ENCODE measurements at regions not wholly inside any gene's neighbourhood (a gene's known extent, or its start where the extent isn't known, plus 50 kb on each side); places are given as distances from the start of the nearest gene placed in this dataset.

- TF ChIP-seq ZSCAN29 (IDR thresholded peaks at IDR 0.05) (no peak), SIX5 (IDR thresholded peaks at IDR 0.05; ENCODE audit: low read depth, low read length, severe bottlenecking) (no peak), KLF5 (IDR thresholded peaks at IDR 0.05; ENCODE audit: partially characterized antibody) (no peak), SMAD1 (IDR thresholded peaks at IDR 0.05; ENCODE audit: low read depth, partially characterized antibody) (no peak), ZNF384 (IDR thresholded peaks at IDR 0.05; ENCODE audit: borderline replicate concordance, low read depth, low read length) (no peak)
Measured at GRCh38 chr10:121216295-121216694, 365.1 kb downstream of the WDR11 start (continued).

GRCh38 chr10:121216721-121217181 is 365.6 kb downstream of the WDR11 start:
- CTCF ChIA-PET = no interaction called here
- in situ Hi-C loops (cut with MboI) = no loop called here
- intact Hi-C loops (cut with micrococcal nuclease; ENCODE audit: unreplicated experiment) = no loop called here
- Histone ChIP-seq H3K36me3 (ENCODE audit: control insufficient read depth in 2 of 2, insufficient read depth in 2 of 2, low read length in 1 of 2) (no peaks in the 10 kb centered on the region), H4K20me1 (ENCODE audit: control insufficient read depth, insufficient read depth) (no peaks in the 10 kb centered on the region), H3K27ac (ENCODE audit: control insufficient read depth, insufficient read depth) (no peak overlapping the region), H3K4me2 (ENCODE audit: control insufficient read depth, insufficient read depth) (no peak overlapping the region), H3K27me3 (replicated peaks in 1 of 2; ENCODE audit: control insufficient read depth in 2 of 2, insufficient read depth in 2 of 2, low read length in 1 of 2) (no peaks in the 10 kb centered on the region; a peak in 1 of 4 replicates), H3K9me3 (replicated peaks; ENCODE audit: control insufficient read depth, insufficient read depth, low read length) (no peaks in the 10 kb centered on the region), H3K4me1 (ENCODE audit: control insufficient read depth, insufficient read depth, low read length) (no peaks in the 10 kb centered on the region), H3K79me2 (ENCODE audit: control insufficient read depth, insufficient read depth, low read length) (no peaks in the 10 kb centered on the region), H3K4me3 (no peak overlapping the region), H3K9ac (ENCODE audit: control insufficient read depth, insufficient read depth, low read length) (no peak overlapping the region), H2AFZ (ENCODE audit: control insufficient read depth, low read depth, low read length) (no peak overlapping the region)
- no TSS peak for BruUV-seq (replicated peaks)
- SMC1A ChIA-PET (ENCODE audit: uncharacterized antibody, unreplicated experiment) = no interaction called here
- POLR2A ChIA-PET = no interaction called here
- WGBS (ENCODE audit: insufficient coverage, insufficient replicate concordance, low lambda C conversion rate, missing lambda C conversion rate) = 25% methylated on average over 8 of the region's 8 CpGs
- TF ChIP-seq GATAD2B (conservative IDR thresholded peaks at IDR 0.05; ENCODE audit: low read depth) = no peak
- TF ChIP-seq BACH1 (IDR thresholded peaks at IDR 0.05; ENCODE audit: borderline replicate concordance) = no peak
- TF ChIP-seq EZH2 (IDR thresholded peaks at IDR 0.05; ENCODE audit: borderline replicate concordance, control insufficient read depth, low read depth, low read length) = no peak
- TF ChIP-seq BCL11A (IDR thresholded peaks at IDR 0.05; ENCODE audit: low read depth, low read length) = no peak
- no peak for TF ChIP-seq FOXK2 (IDR thresholded peaks at IDR 0.05)
- DNase-seq (ENCODE audit: low read depth, low spot score) = no peak
- FAIRE-seq = no peak
- RAD21 ChIA-PET (ENCODE audit: unreplicated experiment) = no interaction called here
- ATAC-seq = no peak

Data from GM12878 (cell line).